Activated CD8-positive, alpha-beta memory T cell treated with anti-CD3 and anti-CD28 coated beads, Interleukin-2, amount 10 ng/mL, durations not matched to agents 7 days and 5 days (primary cell): ENCODE measurements at regions not wholly inside any gene's neighbourhood (a gene's known extent, or its start where the extent isn't known, plus 50 kb on each side); places are given as distances from the start of the nearest gene placed in this dataset.

ENCODE experiments used
- ATAC-seq: fragments of 150-1000 bp; cut with Tn5 transposase; one replicate; pipeline ENCODE4 v1.10.0; 2021; ENCODE audit warnings: moderate library complexity
- CTCF ChIA-PET: fragments of 350-600 bp; sonication (Branson Sonifier 250); formaldehyde crosslinking; loops from one replicate; lab custom pipeline; 2021; ENCODE audit warnings: antibody characterized with exemption; lab: Charles Lee
- DNase-seq: peaks from one replicate; pipeline ENCODE4 v3.0.0-alpha.2; 2020
- H3K27ac Mint-ChIP-seq: one replicate; pipeline ENCODE4 v1.8.0; 2021; ENCODE audit warnings: mild to moderate bottlenecking, mixed read lengths
- H3K27me3 Mint-ChIP-seq: one replicate; pipeline ENCODE4 v1.8.0; 2021; ENCODE audit warnings: mixed read lengths
- H3K36me3 Mint-ChIP-seq: one replicate; pipeline ENCODE4 v1.8.0; 2021; ENCODE audit warnings: mild to moderate bottlenecking, mixed read lengths
- H3K4me1 Mint-ChIP-seq: one replicate; pipeline ENCODE4 v1.8.0; 2021; ENCODE audit warnings: mixed read lengths
- H3K4me3 Mint-ChIP-seq: one replicate; pipeline ENCODE4 v1.8.0; 2021; ENCODE audit warnings: mild to moderate bottlenecking, moderate library complexity, mixed read lengths
- H3K9me3 Mint-ChIP-seq: one replicate; pipeline ENCODE4 v1.8.0; 2022; ENCODE audit warnings: low read depth, mixed read lengths

DNA sequence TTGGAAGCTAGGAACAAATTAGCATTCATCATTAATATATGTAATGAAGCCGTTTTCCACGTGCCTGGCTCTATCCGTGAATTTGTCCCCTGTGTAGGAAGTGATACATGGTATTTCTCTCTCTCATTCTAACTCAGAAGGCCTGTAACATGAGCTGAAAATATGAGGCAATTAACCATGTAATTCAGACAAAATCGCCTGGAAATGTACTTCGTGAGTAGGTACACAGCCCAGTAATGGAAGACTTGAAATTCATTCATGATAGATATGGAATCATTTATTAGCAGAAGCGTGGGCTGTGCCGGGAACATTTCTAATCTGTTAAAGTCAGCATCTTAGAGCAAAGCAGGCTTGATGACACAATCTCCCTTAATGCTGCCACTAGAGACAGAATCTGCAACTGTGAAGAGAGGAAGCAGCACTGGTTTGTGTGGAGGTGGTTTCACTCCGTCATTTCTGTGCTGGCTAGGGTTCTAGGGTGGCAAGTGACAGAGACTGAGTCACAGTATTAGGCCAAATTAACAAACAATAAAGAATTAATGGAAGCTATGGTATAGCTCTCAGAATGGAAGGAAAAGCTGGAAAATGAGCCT is 225.0 kb upstream of the PROK2 start:
- Mint-ChIP-seq H3K36me3 (peaks cover 4% of the 10 kb centered on the region), H3K27ac (no peak overlapping the region), H3K9me3 (no peaks in the 10 kb centered on the region), H3K4me3 (no peak overlapping the region), H3K27me3 (peaks cover 8% of the 10 kb centered on the region), H3K4me1 (peaks cover 15% of the 10 kb centered on the region)
- ATAC-seq (no peak), DNase-seq (no peak)
- CTCF ChIA-PET = interaction anchor here (1.2 kb wide), 1 partner anchor 32 kb away, joined by 3 read pairs; no protein-coding TSS in a partner anchor

DNA sequence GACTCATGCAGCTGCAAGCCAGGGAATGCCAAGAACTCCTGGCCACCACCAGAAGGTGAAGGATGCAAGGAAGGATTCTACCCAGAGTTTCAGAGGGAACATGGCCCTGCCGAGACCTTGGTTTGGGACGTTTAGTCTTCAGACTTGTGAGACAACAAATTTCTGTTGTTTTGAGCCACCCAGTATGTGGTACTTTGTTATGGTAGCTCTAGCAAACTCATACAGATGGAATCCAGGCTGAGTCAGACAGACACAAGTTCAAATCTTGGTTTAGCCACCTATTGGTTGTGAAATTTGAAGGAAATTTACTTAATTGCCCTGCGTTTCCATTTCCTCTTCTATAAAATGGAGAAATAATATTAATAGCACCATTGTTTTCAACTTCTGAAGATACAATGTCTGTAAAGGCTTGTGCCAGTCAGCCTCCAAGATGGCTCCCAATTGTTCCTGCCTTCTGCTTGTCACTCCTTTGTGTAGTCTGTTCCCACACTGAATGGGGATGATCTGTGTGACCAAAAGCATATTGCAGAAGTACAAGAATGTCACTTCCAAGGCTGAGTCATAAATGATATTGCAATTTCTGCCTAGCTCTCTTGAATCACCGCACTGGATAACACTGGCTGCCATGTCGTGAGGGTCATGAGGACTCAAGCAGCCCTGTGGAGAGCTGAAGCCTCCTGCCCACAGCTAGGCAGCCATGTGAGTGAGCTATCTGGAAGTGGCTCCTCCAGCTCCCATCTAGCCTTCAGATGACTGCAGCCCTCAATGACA is 223.5 kb upstream of the PROK2 start:
- H3K4me3 Mint-ChIP-seq = no peak overlapping the region

DNA sequence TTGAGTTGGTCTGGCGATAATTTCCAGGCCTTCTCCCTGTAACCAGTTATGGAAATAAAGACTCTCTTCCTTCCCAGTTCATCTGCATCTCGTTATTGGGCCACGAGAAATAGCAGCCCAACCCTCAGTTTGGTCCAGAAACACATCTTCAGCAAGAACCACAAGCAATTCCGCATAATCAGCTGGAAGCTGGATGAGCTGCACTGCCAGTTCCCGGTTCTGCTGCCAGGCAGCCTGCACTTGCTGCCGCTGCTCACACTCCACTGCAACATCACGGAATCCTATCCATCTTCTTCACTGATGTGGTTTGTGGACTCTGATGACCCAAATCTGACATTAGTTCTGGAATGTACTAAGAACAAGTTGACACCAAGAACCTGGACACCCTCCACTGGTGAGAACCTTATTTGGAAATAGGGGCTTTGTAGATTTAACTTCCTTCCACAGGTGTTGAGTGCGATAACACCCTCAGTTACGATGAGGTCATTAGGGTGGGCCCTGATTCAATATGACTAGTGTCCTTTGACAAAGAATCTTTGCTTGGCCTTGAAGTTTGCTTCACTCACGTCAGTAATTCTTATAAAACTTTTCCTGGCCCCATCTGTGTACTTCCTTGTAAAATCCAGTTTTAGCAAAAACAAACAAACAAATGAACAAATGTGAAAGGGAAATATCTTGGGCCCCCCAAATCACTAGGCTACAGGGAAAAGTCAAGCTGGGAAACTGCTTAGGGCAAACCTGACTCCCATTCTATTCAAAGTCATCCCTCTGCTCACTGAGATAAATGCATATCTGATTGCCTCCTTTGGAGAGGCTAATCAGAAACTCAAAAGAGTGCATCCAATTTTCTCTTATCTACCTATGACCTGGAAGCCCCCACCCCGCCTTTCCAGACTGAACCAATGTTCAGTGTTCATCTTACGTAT is 221.9 kb upstream of the PROK2 start:
- Mint-ChIP-seq H3K27ac (no peak overlapping the region), H3K4me3 (no peak overlapping the region), H3K36me3 (peaks cover 4% of the 10 kb centered on the region), H3K9me3 (no peaks in the 10 kb centered on the region), H3K4me1 (peaks cover 22% of the 10 kb centered on the region), H3K27me3 (peaks cover 3% of the 10 kb centered on the region)
- ATAC-seq (no peak), DNase-seq (no peak)
- CTCF ChIA-PET = no interaction called here

More for the DNA sequence above, 223.5 kb upstream of the PROK2 start:
- H3K36me3 Mint-ChIP-seq = peaks cover 4% of the 10 kb centered on the region
- no peak for ATAC-seq
- peaks cover 15% of the 10 kb centered on the region for H3K4me1 Mint-ChIP-seq
- CTCF ChIA-PET = no interaction called here
- no peaks in the 10 kb centered on the region for H3K9me3 Mint-ChIP-seq
- no peak overlapping the region for H3K27ac Mint-ChIP-seq
- H3K27me3 Mint-ChIP-seq = peaks cover 8% of the 10 kb centered on the region
- DNase-seq = no peak

DNA sequence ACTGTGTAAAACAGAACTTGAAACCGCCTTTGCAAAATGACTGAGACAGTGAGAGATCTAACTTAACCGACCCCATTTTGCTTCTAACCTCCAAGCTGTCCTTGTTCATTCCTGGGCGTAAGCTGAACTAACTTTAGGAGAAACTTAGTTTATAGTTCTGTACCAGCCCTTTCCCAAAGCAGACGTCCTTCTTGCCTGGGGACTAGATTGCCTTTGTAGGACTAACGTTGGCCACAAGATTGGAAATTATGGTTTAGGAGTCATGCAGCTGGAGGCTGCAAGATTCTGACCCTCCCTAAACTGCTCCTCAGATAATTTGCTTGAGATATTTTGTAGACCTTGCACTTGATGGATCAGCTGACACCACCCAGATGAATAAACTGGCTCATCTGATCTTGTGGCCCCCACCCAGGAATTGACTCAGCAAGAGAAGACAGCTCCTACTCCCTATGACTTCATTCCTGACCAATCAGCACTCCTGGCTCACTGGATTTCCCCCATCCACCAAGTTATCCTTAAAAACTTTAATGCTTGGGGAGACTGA is 219.9 kb upstream of the PROK2 start:
- Mint-ChIP-seq H3K4me1 (peaks cover 14% of the 10 kb centered on the region), H3K4me3 (no peak overlapping the region), H3K27ac (no peak overlapping the region), H3K9me3 (no peaks in the 10 kb centered on the region), H3K36me3 (peaks cover 5% of the 10 kb centered on the region), H3K27me3 (no peaks in the 10 kb centered on the region)
- DNase-seq (no peak), ATAC-seq (no peak)
- CTCF ChIA-PET = interaction anchor here (0.6 kb wide), 1 partner anchor 489 kb away, joined by 3 read pairs; no protein-coding TSS in a partner anchor

DNA sequence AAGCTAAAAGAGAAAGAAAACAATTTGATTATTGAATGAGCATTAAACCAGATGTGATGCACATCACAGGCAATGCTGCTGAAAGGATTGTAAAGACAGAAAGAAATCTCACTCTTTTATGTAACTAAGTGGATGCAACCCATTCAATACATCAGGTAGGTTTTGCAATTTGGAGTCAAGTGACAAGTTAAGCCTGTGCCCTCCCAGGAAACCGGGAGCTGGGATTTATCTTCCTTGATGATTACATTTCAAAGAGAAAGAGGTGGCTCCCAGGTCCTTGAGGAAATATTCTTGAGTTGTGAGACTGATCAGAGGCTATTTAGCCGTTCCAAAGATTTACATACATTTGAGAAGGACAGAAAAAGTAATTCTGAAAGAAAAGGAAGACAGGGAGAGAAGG is 219.0 kb upstream of the PROK2 start:
- CTCF ChIA-PET = no interaction called here
- Mint-ChIP-seq H3K36me3 (peaks cover 12% of the 10 kb centered on the region), H3K4me1 (peaks cover 17% of the 10 kb centered on the region), H3K27me3 (no peaks in the 10 kb centered on the region), H3K27ac (no peak overlapping the region), H3K4me3 (no peak overlapping the region), H3K9me3 (no peaks in the 10 kb centered on the region)
- DNase-seq (no peak), ATAC-seq (no peak)

- no peak overlapping the region for H3K27ac Mint-ChIP-seq
- no peak for ATAC-seq
- H3K9me3 Mint-ChIP-seq = peaks cover 2% of the 10 kb centered on the region
- no peak overlapping the region for H3K4me3 Mint-ChIP-seq
- H3K36me3 Mint-ChIP-seq = peaks cover 12% of the 10 kb centered on the region
- peaks cover 33% of the 10 kb centered on the region for H3K4me1 Mint-ChIP-seq
- no peaks in the 10 kb centered on the region for H3K27me3 Mint-ChIP-seq
- no peak for DNase-seq
- CTCF ChIA-PET = no interaction called here
Observed at GRCh38 chr3:72001758-72002157, 216.8 kb upstream of the PROK2 start.

DNA sequence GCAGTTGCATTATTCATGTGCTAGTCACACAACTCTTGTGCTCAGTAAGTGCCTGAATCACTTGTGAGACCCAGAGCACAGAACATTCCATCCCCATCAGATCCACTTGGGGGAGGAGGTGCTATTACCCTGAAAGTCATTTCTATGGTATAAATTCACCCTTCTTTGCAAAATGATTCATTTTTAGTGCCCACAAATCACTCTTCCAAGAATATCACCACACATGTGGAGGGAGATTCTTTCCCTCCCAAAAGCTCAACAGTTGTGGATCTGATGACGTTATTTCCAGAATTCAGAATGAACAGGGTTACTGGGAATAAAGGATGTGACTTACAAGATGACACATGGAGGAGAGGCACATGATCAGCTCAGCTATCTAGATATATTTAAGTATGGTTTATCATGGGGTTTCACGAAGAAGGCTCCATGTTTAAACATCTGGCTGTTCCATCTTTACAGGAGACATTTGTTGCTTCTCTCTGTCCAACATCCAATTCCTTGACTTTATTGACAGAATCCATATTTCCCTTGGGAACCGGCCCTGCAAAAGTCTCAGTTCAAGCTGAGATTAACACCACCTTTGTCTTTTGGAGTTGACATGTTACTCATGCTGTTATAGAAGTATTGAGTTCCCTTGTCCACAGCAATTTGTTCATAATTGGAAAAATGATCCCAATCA is 214.2 kb upstream of the PROK2 start:
- H3K9me3 Mint-ChIP-seq = peaks cover 2% of the 10 kb centered on the region
- no peak for DNase-seq
- H3K27ac Mint-ChIP-seq = peak overlapping the region; percentile 71
- no peak overlapping the region for H3K4me3 Mint-ChIP-seq
- peak; percentile 82 for ATAC-seq
- peaks cover 18% of the 10 kb centered on the region for H3K36me3 Mint-ChIP-seq
- H3K27me3 Mint-ChIP-seq = no peaks in the 10 kb centered on the region
- H3K4me1 Mint-ChIP-seq = peaks cover 47% of the 10 kb centered on the region
- CTCF ChIA-PET = no interaction called here

DNA sequence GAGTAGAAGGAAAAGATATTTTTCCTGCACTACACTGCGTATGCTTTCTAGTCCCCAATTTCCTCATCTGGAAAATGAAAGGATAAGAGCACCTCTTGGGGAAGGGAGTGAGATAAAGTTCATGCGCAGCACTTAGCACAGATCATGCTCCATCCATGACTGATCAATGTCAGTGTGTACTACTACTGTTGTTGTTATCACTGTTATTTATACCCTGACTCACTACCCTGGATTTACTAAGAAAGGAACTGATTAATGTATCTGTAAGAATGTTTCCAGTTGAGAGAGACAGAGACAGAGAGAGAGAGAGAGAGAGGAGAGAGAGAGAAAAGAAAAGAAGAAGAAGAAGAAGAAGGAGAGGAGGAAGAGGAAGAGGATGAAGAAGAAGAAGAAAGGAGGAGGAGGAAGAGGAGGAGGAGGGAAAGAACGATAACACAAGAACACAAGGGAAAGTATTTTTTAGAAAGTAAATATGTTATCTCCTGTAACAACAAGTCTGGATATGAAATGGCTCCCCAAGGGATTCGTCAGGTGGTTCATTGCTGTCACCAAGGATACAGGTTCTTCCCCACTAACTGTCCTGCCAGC is 212.2 kb upstream of the PROK2 start:
- Mint-ChIP-seq H3K4me1 (peaks cover 53% of the 10 kb centered on the region), H3K9me3 (peaks cover 3% of the 10 kb centered on the region), H3K36me3 (peaks cover 23% of the 10 kb centered on the region), H3K27me3 (no peaks in the 10 kb centered on the region), H3K27ac (peak overlapping the region; percentile 60), H3K4me3 (no peak overlapping the region)
- no peak for DNase-seq
- no peak for ATAC-seq
- CTCF ChIA-PET = no interaction called here

- CTCF ChIA-PET = no interaction called here
- Mint-ChIP-seq H3K27ac (peak overlapping the region; percentile 52), H3K36me3 (peaks cover 27% of the 10 kb centered on the region), H3K4me1 (peaks cover 59% of the 10 kb centered on the region), H3K27me3 (no peaks in the 10 kb centered on the region), H3K9me3 (peaks cover 3% of the 10 kb centered on the region), H3K4me3 (no peak overlapping the region)
- no peak for ATAC-seq
- no peak for DNase-seq
Observed at GRCh38 chr3:71994906-71995305, 210.0 kb upstream of the PROK2 start.

DNA sequence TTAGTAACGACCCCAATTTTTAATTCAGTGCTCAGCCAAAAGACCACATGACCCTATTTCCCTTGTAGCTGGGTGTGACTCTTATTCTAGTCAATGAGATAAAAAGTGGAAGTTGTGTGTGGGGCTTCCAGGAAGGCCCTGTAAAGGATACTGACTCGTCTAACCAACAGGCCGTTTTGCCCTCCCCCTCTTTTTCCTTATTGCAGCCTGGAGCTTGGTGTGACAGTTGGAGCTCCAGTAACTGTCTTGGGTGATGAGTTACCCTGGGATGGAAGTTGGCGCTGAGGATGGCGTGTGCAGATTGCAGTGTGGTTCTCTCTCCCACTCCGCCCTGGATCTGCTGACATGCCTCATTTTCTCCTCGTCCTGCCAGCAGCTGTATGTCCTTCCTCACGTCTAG is 209.3 kb upstream of the PROK2 start:
- DNase-seq (no peak), ATAC-seq (no peak)
- peaks cover 5% of the 10 kb centered on the region for H3K9me3 Mint-ChIP-seq
- CTCF ChIA-PET = no interaction called here
- H3K27ac Mint-ChIP-seq = no peak overlapping the region
- H3K4me1 Mint-ChIP-seq = peaks cover 53% of the 10 kb centered on the region
- no peak overlapping the region for H3K4me3 Mint-ChIP-seq
- H3K27me3 Mint-ChIP-seq = no peaks in the 10 kb centered on the region
- H3K36me3 Mint-ChIP-seq = peaks cover 20% of the 10 kb centered on the region

DNA sequence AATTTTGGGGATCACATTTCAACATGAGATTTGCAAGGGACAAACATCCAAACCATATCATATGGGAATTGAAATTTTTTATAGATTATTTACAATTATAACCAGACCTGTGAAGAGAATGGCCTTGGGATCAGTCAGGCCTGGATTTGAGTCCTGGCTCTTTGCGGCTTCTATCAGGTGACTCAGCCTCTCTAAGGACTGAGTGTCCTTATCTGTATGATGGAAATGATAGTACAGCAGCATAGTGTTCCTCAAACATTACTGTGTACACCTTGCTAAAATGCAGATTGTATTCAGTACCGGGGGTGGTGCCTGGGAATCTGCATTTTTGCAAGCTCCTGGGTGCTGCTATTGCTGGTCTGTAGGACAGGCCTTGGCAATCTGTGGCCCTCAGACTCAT is 206.7 kb upstream of the PROK2 start:
- CTCF ChIA-PET = no interaction called here
- H3K4me1 Mint-ChIP-seq = peaks cover 40% of the 10 kb centered on the region
- peaks cover 3% of the 10 kb centered on the region for H3K9me3 Mint-ChIP-seq
- peaks cover 19% of the 10 kb centered on the region for H3K36me3 Mint-ChIP-seq
- ATAC-seq (no peak), DNase-seq (no peak)
- H3K27me3 Mint-ChIP-seq = no peaks in the 10 kb centered on the region
- no peak overlapping the region for H3K27ac Mint-ChIP-seq
- no peak overlapping the region for H3K4me3 Mint-ChIP-seq

GRCh38 chr3:71991046-71991445 is 206.1 kb upstream of the PROK2 start:
- Mint-ChIP-seq H3K4me1 (peaks cover 39% of the 10 kb centered on the region), H3K4me3 (no peak overlapping the region), H3K9me3 (peaks cover 3% of the 10 kb centered on the region), H3K27ac (no peak overlapping the region), H3K36me3 (peaks cover 18% of the 10 kb centered on the region), H3K27me3 (no peaks in the 10 kb centered on the region)
- no peak for DNase-seq
- ATAC-seq = no peak
- CTCF ChIA-PET = no interaction called here
